GM12878 (cell line): ENCODE measurements at regions not wholly inside any gene's neighbourhood (a gene's known extent, or its start where the extent isn't known, plus 50 kb on each side); places are given as distances from the start of the nearest gene placed in this dataset.

Experiments
- ATAC-seq: fragments of 200-7000 bp; cut with Tn5 transposase; 3 replicates; pipeline ENCODE4 v1.9.1; 2020; ENCODE audit warnings: mild to moderate bottlenecking, moderate library complexity
- BruUV-seq: library from RNA; stranded (reverse); fragments of 400-500 nt; replicated peaks from 2 replicates; lab custom pipeline; 2021; lab: Mats Ljungman, UMichigan
- CTCF ChIA-PET: fragments of 300-600 bp; sonication (Branson Sonifier 250); formaldehyde crosslinking; extraction: SDS; loops from one replicate; lab custom pipeline; 2021; ENCODE audit warnings: inconsistent platforms; lab: Yijun Ruan, JAX
- POLR2A ChIA-PET: fragments of 350-600 bp; formaldehyde crosslinking; extraction: SDS; loops from one replicate; lab custom pipeline; 2021; ENCODE audit warnings: inconsistent platforms; lab: Charles Lee
- RAD21 ChIA-PET: fragments of 300-600 bp; sonication (Branson Sonifier 250); formaldehyde crosslinking; loops from one replicate; lab custom pipeline; 2023; ENCODE audit warnings: antibody characterized with exemption; ENCODE audit not compliant: unreplicated experiment; lab: Charles Lee
- SMC1A ChIA-PET: fragments of 300-600 bp; sonication (Branson Sonifier 250); formaldehyde crosslinking; loops from one replicate; lab custom pipeline; 2023; ENCODE audit not compliant: unreplicated experiment, uncharacterized antibody; lab: Charles Lee
- DNase-seq: peaks from one replicate; pipeline ENCODE4 v3.0.0-alpha.2; 2011; ENCODE audit warnings: low read depth, low spot score
- FAIRE-seq: peaks from 3 replicates; lab custom pipeline; 2011; peaks lifted over from hg19 to GRCh38; lab: Jason Lieb, UNC
- H2AFZ ChIP-seq: 2 replicates; pipeline ENCODE4 v1.6.0; 2011; ENCODE audit warnings: low read depth, low read length, control low read depth; ENCODE audit not compliant: control insufficient read depth
- H3K27ac ChIP-seq: 2 replicates; pipeline ENCODE4 v1.5.1; 2011; ENCODE audit warnings: control low read depth; ENCODE audit not compliant: control insufficient read depth, insufficient read depth
- H3K27me3 ChIP-seq, 2 experiments: replicated peaks in 1 of 2; 2 replicates each; pipeline versions ENCODE4 v1.6.0 to v1.6.1; 2011; ENCODE audit warnings: low read length in 1 of 2; ENCODE audit not compliant: control insufficient read depth in 2 of 2, insufficient read depth in 2 of 2
- H3K36me3 ChIP-seq, 2 experiments: 2 replicates each; pipeline ENCODE4 v1.5.1; 2011; ENCODE audit warnings: low read length in 1 of 2; ENCODE audit not compliant: control insufficient read depth in 2 of 2, insufficient read depth in 2 of 2
- H3K4me1 ChIP-seq: 2 replicates; pipeline ENCODE4 v1.6.1; 2011; ENCODE audit warnings: mild to moderate bottlenecking, low read length, moderate library complexity, mixed read lengths; ENCODE audit not compliant: control insufficient read depth, insufficient read depth
- H3K4me2 ChIP-seq: 2 replicates; pipeline ENCODE4 v1.6.0; 2011; ENCODE audit warnings: control low read depth; ENCODE audit not compliant: control insufficient read depth, insufficient read depth
- H3K4me3 ChIP-seq: fragments of 200-600 bp; sonication (generic); 2 replicates; pipeline ENCODE4 v1.5.1; 2016
- H3K79me2 ChIP-seq: 2 replicates; pipeline ENCODE4 v1.6.0; 2011; ENCODE audit warnings: low read length; ENCODE audit not compliant: control insufficient read depth, insufficient read depth
- H3K9ac ChIP-seq: 2 replicates; pipeline ENCODE4 v1.8.0; 2011; ENCODE audit warnings: low read length, control low read depth, mixed read lengths; ENCODE audit not compliant: control insufficient read depth, insufficient read depth
- H3K9me3 ChIP-seq: replicated peaks from 3 replicates; pipeline ENCODE4 v1.5.1; 2011; ENCODE audit warnings: mild to moderate bottlenecking, low read length; ENCODE audit not compliant: control insufficient read depth, insufficient read depth
- H4K20me1 ChIP-seq: 2 replicates; pipeline ENCODE4 v1.6.0; 2011; ENCODE audit not compliant: control insufficient read depth, insufficient read depth
- ASH2L ChIP-seq: fragments of 300-600, 200-600 bp; sonication (generic); IDR thresholded peaks from 2 replicates; pipeline ENCODE4 v1.6.1; 2017; ENCODE audit warnings: low read depth, mild to moderate bottlenecking, borderline replicate concordance
- CBX5 ChIP-seq: sonication (generic); IDR thresholded peaks from 2 replicates; pipeline ENCODE4 v1.6.1; 2016; ENCODE audit warnings: low read depth, moderate library complexity, mild to moderate bottlenecking, inconsistent platforms
- CHD4 ChIP-seq: fragments of 200-600 bp; sonication (generic); IDR thresholded peaks from 2 replicates; pipeline ENCODE4 v1.6.1; 2016; ENCODE audit warnings: mild to moderate bottlenecking
- EED ChIP-seq: sonication (generic); IDR thresholded peaks from 2 replicates; pipeline ENCODE4 v1.6.1; 2016; ENCODE audit warnings: antibody characterized with exemption, low read depth
- EZH2 ChIP-seq: IDR thresholded peaks from 2 replicates; pipeline ENCODE4 v1.6.1; 2012; ENCODE audit warnings: low read depth, mild to moderate bottlenecking, control low read depth, inconsistent platforms, low read length, borderline replicate concordance; ENCODE audit not compliant: control insufficient read depth
- GABPA ChIP-seq: IDR thresholded peaks from 2 replicates; pipeline ENCODE4 v1.6.1; 2014; ENCODE audit warnings: antibody characterized with exemption, low read depth, mild to moderate bottlenecking, inconsistent platforms
- GATAD2B ChIP-seq: fragments of 450-650 bp; conservative IDR thresholded peaks from 2 replicates; pipeline ENCODE4 v1.6.1; 2017; ENCODE audit warnings: low read depth, mild to moderate bottlenecking, moderate library complexity
- IKZF1 ChIP-seq: fragments of 450-650 bp; conservative IDR thresholded peaks from 2 replicates; pipeline ENCODE4 v1.6.1; 2017; ENCODE audit warnings: antibody characterized with exemption, mild to moderate bottlenecking
- IKZF2 ChIP-seq, 2 experiments: fragments of 450-650 bp; IDR thresholded peaks; 2 replicates each; pipeline ENCODE4 v1.6.1; 2017; ENCODE audit warnings: mild to moderate bottlenecking in 2 of 2, moderate library complexity in 2 of 2
- KAT2A ChIP-seq: conservative IDR thresholded peaks from 2 replicates; pipeline ENCODE4 v1.6.1; 2011; ENCODE audit warnings: low read depth, low read length; ENCODE audit not compliant: control insufficient read depth
- KLF5 ChIP-seq: fragments of 450-650 bp; IDR thresholded peaks from 2 replicates; pipeline ENCODE4 v1.6.1; 2014; ENCODE audit warnings: mild to moderate bottlenecking; ENCODE audit not compliant: partially characterized antibody
- MLLT1 ChIP-seq: fragments of 450-650 bp; IDR thresholded peaks from 2 replicates; pipeline ENCODE4 v1.6.1; 2016; ENCODE audit warnings: mild to moderate bottlenecking
- MYC ChIP-seq: IDR thresholded peaks from 2 replicates; pipeline ENCODE4 v1.6.1; 2011; ENCODE audit warnings: mild to moderate bottlenecking, low read length, moderate library complexity, inconsistent platforms; ENCODE audit not compliant: insufficient read depth, insufficient replicate concordance, insufficient read length, severe bottlenecking
- NBN ChIP-seq: fragments of 450-650 bp; IDR thresholded peaks from 2 replicates; pipeline ENCODE4 v1.6.1; 2016
- RCOR1 ChIP-seq: conservative IDR thresholded peaks from 2 replicates; pipeline ENCODE4 v1.6.1; 2012; ENCODE audit warnings: low read depth, low read length, improper control_type of control experiment
- RELA ChIP-seq: fragments of 450-650 bp; IDR thresholded peaks from 2 replicates; pipeline ENCODE4 v1.8.0; 2014; ENCODE audit warnings: borderline replicate concordance; ENCODE audit not compliant: partially characterized antibody
- WGBS: methylation state at CpG from one replicate; pipeline ENCODE4 v1.1.6; 2016; ENCODE audit warnings: low lambda C conversion rate; ENCODE audit not compliant: insufficient replicate concordance, insufficient coverage; ENCODE audit errors: missing lambda C conversion rate; 5-methylcytosine and 5-hydroxymethylcytosine counted together
- in situ Hi-C: fragments of 300-500 bp; cut with MboI; formaldehyde crosslinking; loops from 9 replicates; pipeline ENCODE4 v1.14.3; 2018; ENCODE audit warnings: mixed read lengths
- intact Hi-C: fragments of 100-400 bp; cut with micrococcal nuclease; formaldehyde crosslinking; loops from one replicate; pipeline ENCODE4 v1.14.2; 2022; ENCODE audit not compliant: unreplicated experiment
- TF ChIP-seq, protein P1 (sequence below): fragments of 450-650 bp; formaldehyde crosslinking; IDR thresholded peaks from 2 replicates; pipeline ENCODE4 v1.5.0; 2022; ENCODE audit warnings: mild to moderate bottlenecking, missing genetic modification characterization
- TF ChIP-seq, protein P2 (sequence below): fragments of 450-650 bp; IDR thresholded peaks from 2 replicates; pipeline ENCODE4 v1.6.1; 2017; ENCODE audit warnings: low read depth, mild to moderate bottlenecking, moderate library complexity

- DNase-seq (no peak), FAIRE-seq (no peak), ATAC-seq (peak; percentile 81)
- WGBS, result 85% methylated on average over 10 of the region's 10 CpGs
- no peaks in the 10 kb centered on the region for H4K20me1 ChIP-seq
- no peak overlapping the region for H3K27ac ChIP-seq
- H3K4me3 ChIP-seq, result no peak overlapping the region
- H3K79me2 ChIP-seq, result no peaks in the 10 kb centered on the region
- ChIA-PET POLR2A (interaction anchor here (1.4 to 2.8 kb wide), 3 partner anchors 8 to 109 kb away, joined by 4 to 22 read pairs (median 5); partner anchors contain the start of gene KLF6), RAD21 (interaction anchor here (1.1 to 5.7 kb wide), 5 partner anchors 8 to 112 kb away, joined by 3 to 45 read pairs (median 11); partner anchors contain the start of gene KLF6), SMC1A (interaction anchor here (0.7 to 11.6 kb wide), 9 partner anchors 17 to 111 kb away, joined by 3 to 188 read pairs (median 4); no protein-coding TSS in a partner anchor), CTCF (interaction anchor here (1.3 to 2.4 kb wide), 4 partner anchors 8 to 111 kb away, joined by 3 to 12 read pairs (median 5); no protein-coding TSS in a partner anchor)
- intact Hi-C loops (no loop called here), in situ Hi-C loops (no loop called here)
- H3K36me3 ChIP-seq, result no peaks in the 10 kb centered on the region
- no peak overlapping the region; the same call in 1 of the 2 replicates for H2AFZ ChIP-seq
- no TSS peak for BruUV-seq
- H3K9ac ChIP-seq, result no peak overlapping the region
- peaks cover 10% of the 10 kb centered on the region for H3K4me1 ChIP-seq
- H3K4me2 ChIP-seq, result no peak overlapping the region
- no peaks in the 10 kb centered on the region; the same call in 2 of the 3 replicates for H3K9me3 ChIP-seq
- no peaks in the 10 kb centered on the region for H3K27me3 ChIP-seq
- TF ChIP-seq MYC (no peak), RELA (no peak), RCOR1 (no peak), MLLT1 (no peak), CHD4 (no peak), IKZF1 (peak; percentile 46; the same call in 1 of the 2 replicates), EZH2 (no peak), GATAD2B (no peak), NBN (no peak), GABPA (no peak), KLF5 (no peak), CBX5 (no peak), KAT2A (no peak), EED (no peak), ASH2L (no peak), IKZF2 (IDR thresholded peaks at IDR 0.05) (peak; percentile 48 to 73; a peak in 3 of 4 replicates)
- TF ChIP-seq, protein P1, sequence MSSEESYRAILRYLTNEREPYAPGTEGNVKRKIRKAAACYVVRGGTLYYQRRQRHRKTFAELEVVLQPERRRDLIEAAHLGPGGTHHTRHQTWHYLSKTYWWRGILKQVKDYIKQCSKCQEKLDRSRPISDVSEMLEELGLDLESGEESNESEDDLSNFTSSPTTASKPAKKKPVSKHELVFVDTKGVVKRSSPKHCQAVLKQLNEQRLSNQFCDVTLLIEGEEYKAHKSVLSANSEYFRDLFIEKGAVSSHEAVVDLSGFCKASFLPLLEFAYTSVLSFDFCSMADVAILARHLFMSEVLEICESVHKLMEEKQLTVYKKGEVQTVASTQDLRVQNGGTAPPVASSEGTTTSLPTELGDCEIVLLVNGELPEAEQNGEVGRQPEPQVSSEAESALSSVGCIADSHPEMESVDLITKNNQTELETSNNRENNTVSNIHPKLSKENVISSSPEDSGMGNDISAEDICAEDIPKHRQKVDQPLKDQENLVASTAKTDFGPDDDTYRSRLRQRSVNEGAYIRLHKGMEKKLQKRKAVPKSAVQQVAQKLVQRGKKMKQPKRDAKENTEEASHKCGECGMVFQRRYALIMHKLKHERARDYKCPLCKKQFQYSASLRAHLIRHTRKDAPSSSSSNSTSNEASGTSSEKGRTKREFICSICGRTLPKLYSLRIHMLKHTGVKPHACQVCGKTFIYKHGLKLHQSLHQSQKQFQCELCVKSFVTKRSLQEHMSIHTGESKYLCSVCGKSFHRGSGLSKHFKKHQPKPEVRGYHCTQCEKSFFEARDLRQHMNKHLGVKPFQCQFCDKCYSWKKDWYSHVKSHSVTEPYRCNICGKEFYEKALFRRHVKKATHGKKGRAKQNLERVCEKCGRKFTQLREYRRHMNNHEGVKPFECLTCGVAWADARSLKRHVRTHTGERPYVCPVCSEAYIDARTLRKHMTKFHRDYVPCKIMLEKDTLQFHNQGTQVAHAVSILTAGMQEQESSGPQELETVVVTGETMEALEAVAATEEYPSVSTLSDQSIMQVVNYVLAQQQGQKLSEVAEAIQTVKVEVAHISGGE (CRISPR knock-in tag), result no peak
- TF ChIP-seq, protein P2, sequence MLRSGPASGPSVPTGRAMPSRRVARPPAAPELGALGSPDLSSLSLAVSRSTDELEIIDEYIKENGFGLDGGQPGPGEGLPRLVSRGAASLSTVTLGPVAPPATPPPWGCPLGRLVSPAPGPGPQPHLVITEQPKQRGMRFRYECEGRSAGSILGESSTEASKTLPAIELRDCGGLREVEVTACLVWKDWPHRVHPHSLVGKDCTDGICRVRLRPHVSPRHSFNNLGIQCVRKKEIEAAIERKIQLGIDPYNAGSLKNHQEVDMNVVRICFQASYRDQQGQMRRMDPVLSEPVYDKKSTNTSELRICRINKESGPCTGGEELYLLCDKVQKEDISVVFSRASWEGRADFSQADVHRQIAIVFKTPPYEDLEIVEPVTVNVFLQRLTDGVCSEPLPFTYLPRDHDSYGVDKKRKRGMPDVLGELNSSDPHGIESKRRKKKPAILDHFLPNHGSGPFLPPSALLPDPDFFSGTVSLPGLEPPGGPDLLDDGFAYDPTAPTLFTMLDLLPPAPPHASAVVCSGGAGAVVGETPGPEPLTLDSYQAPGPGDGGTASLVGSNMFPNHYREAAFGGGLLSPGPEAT, result peak; percentile 63; the same call in 1 of the 2 replicates
Observed at GRCh38 chr10:3893901-3894563, 109.0 kb upstream of the KLF6 start.
